Gastroesophageal sphincter (tissue), 3 donors: ENCODE measurements at regions not wholly inside any gene's neighbourhood (a gene's known extent, or its start where the extent isn't known, plus 50 kb on each side); places are given as distances from the start of the nearest gene placed in this dataset.

Source experiments
- CTCF ChIP-seq, 4 experiments: fragments of 200-600 bp in 2 of 4; fragments of 450-650 bp in 2 of 4; sonication (generic) in 1 of 4; IDR thresholded peaks; one replicate each; pipeline ENCODE4 v1.5.1; 2017 to 2019; ENCODE audit warnings: antibody characterized with exemption in 4 of 4, mild to moderate bottlenecking in 2 of 4, moderate library complexity in 2 of 4
- POLR2AphosphoS5 ChIP-seq: sonication (generic); formaldehyde crosslinking; IDR thresholded peaks from one replicate; pipeline ENCODE4 v1.6.1; 2017; ENCODE audit warnings: antibody characterized with exemption

GRCh38 chr3:124674336-124674735 is 55.9 kb upstream of the UMPS start:
- no peak for TF ChIP-seq CTCF (IDR thresholded peaks at IDR 0.05)
- TF ChIP-seq POLR2AphosphoS5: no peak
